Peyer's patch (tissue), 4 donors: ENCODE measurements at regions not wholly inside any gene's neighbourhood (a gene's known extent, or its start where the extent isn't known, plus 50 kb on each side); places are given as distances from the start of the nearest gene placed in this dataset.

Source experiments
- DNase-seq, 3 donors: peaks; one replicate each; pipeline ENCODE4 v3.0.0-alpha.2; 2017 to 2019
- H3K27ac ChIP-seq, 4 donors: fragments of 200-600 bp; sonication (generic); one replicate each; pipeline ENCODE4 v1.5.1; 2016 to 2019
- H3K27me3 ChIP-seq, 2 donors: fragments of 200-600 bp; sonication (generic); one replicate each; pipeline ENCODE4 v1.5.1; 2019
- H3K36me3 ChIP-seq, 3 donors: fragments of 200-600 bp; sonication (generic); one replicate each; pipeline ENCODE4 v1.5.1; 2016 to 2019
- H3K4me1 ChIP-seq, 4 donors: fragments of 200-600 bp; sonication (generic); one replicate each; pipeline ENCODE4 v1.5.1; 2016 to 2019
- H3K4me3 ChIP-seq, 4 donors: fragments of 200-600 bp; sonication (generic); 1 replicate in 3 of 4; 2 replicates in 1 of 4; pipeline ENCODE4 v1.5.1; 2016 to 2019; ENCODE audit warnings: mild to moderate bottlenecking in 1 of 4
- H3K9me3 ChIP-seq, 4 donors: fragments of 200-600 bp; sonication (generic); one replicate each; pipeline ENCODE4 v1.5.1; 2016 to 2019; ENCODE audit warnings: mild to moderate bottlenecking in 1 of 4
- POLR2A ChIP-seq, 2 donors: fragments of 450-650 bp; IDR thresholded peaks; one replicate each; pipeline ENCODE4 v1.5.1; 2017; ENCODE audit warnings: antibody characterized with exemption in 2 of 2, mild to moderate bottlenecking in 2 of 2, moderate library complexity in 2 of 2
- TF ChIP-seq, protein P1 (sequence below), 6 experiments: fragments of 450-650 bp in 4 of 6; fragments of 200-600 bp in 2 of 6; sonication (generic) in 1 of 6; IDR thresholded peaks; one replicate each; pipeline ENCODE4 v1.5.1; 2017 to 2019; ENCODE audit warnings: antibody characterized with exemption in 6 of 6, mild to moderate bottlenecking in 3 of 6, moderate library complexity in 1 of 6

DNA sequence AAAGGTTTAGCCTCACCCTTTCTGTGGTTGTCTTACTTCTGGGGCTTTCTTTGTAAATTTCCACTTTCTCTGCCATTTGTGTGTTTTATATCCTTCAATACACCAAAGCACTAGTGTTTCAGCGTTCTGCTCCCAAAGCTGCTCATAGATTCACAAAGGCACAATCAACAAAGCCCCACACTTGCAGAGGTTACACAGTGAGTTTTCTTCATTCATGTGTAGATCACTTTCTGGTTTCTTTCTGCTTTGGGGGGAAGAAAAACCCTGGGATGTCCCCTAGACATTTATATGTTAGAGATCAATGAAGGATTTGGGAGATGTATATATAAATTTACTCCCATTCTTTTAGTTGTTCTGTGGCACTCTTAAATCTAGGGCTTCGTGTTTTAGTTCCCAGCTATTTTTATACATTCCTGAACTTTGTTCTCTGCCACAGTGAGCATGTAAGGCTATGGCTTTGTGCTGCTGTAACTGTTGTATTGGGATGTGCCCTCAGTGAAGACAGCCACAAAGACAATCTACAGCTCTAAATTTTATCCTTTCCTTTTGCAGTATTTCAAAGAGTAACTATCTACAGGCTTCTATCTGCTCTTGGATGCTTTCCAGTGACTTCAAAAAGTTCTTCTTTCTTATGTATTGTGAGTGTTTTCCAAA, 636.5 kb downstream of the ZBBX start:
- no peak overlapping the region for H3K27ac ChIP-seq

DNA sequence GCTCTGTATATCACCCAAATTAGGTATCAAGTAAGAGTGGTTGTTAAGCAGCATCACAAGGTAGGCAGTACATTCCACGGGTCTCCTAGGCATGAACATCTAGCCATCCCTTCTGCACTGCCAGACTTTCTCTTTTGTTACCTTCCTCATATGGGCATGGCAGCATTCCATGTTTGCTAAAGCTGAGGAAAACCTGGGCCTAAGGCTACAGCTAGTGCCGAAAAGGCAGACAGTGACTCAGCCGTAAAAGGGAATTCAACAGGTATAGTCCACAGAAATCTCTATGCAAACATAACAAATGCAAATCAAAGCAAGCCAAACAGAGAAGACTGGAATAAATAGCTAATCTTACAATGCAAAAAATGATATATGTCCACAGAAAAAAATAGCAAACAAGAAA, 645.4 kb downstream of the ZBBX start:
- no peak for TF ChIP-seq POLR2A (IDR thresholded peaks at IDR 0.05)
- TF ChIP-seq, protein P1, sequence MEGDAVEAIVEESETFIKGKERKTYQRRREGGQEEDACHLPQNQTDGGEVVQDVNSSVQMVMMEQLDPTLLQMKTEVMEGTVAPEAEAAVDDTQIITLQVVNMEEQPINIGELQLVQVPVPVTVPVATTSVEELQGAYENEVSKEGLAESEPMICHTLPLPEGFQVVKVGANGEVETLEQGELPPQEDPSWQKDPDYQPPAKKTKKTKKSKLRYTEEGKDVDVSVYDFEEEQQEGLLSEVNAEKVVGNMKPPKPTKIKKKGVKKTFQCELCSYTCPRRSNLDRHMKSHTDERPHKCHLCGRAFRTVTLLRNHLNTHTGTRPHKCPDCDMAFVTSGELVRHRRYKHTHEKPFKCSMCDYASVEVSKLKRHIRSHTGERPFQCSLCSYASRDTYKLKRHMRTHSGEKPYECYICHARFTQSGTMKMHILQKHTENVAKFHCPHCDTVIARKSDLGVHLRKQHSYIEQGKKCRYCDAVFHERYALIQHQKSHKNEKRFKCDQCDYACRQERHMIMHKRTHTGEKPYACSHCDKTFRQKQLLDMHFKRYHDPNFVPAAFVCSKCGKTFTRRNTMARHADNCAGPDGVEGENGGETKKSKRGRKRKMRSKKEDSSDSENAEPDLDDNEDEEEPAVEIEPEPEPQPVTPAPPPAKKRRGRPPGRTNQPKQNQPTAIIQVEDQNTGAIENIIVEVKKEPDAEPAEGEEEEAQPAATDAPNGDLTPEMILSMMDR (IDR thresholded peaks at IDR 0.05), result no peak
- no peaks in the 10 kb centered on the region for H3K9me3 ChIP-seq
- no peaks in the 10 kb centered on the region for H3K27me3 ChIP-seq
- no peaks in the 10 kb centered on the region for H3K36me3 ChIP-seq
- H3K27ac ChIP-seq, result no peak overlapping the region
- no peak for DNase-seq
- H3K4me3 ChIP-seq, result no peak overlapping the region
- no peaks in the 10 kb centered on the region for H3K4me1 ChIP-seq

More for the DNA sequence above, 636.5 kb downstream of the ZBBX start:
- no peaks in the 10 kb centered on the region for H3K36me3 ChIP-seq
- no peaks in the 10 kb centered on the region for H3K9me3 ChIP-seq
- no peak overlapping the region for H3K4me3 ChIP-seq
- no peaks in the 10 kb centered on the region for H3K4me1 ChIP-seq
- TF ChIP-seq, protein P1 (IDR thresholded peaks at IDR 0.05), result no peak
- no peak for TF ChIP-seq POLR2A (IDR thresholded peaks at IDR 0.05)
- no peaks in the 10 kb centered on the region for H3K27me3 ChIP-seq
- DNase-seq, result no peak

DNA sequence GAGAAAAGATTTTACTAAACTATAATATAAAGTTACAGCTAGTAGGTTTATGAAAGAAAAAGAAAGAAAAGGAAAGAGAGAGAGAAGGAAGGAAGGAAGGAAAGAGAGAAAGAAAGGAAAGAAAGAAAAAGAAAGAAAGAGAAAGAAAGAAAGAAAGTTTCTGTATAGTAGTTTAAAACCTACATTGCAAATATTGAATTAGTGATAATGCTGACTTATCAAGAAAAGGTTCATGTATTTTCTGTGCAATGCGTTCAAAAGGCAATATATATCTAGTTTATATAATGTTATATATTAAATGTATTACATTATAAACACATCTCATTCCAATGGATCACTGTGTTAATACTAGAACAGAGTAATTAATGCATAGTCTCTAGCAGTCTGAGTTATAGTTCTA, 648.4 kb downstream of the ZBBX start:
- Histone ChIP-seq H3K4me1 (no peaks in the 10 kb centered on the region), H3K9me3 (no peaks in the 10 kb centered on the region), H3K4me3 (no peak overlapping the region), H3K36me3 (no peaks in the 10 kb centered on the region), H3K27me3 (no peaks in the 10 kb centered on the region), H3K27ac (no peak overlapping the region)
- TF ChIP-seq, protein P1 (IDR thresholded peaks at IDR 0.05), result no peak
- no peak for TF ChIP-seq POLR2A (IDR thresholded peaks at IDR 0.05)
- no peak for DNase-seq

DNA sequence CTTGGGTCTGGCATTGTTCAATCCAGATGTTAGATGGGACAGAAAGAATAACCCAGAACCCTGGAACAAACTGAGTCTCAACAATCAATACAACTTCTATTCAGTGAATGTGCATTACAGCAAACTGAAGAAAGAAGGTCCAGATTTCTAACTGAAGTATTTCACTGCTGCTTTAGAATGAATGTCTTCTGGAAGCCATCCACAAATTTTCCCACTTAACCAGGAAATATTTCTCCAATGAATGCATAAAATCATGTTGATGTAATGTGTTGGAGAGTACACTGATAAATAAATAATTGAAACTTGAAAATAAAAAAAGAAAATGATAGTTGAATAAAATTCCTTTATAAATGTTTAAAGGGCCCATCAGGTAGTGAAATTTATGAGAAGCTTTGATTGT, 658.6 kb downstream of the ZBBX start:
- DNase-seq, result no peak
- no peak for TF ChIP-seq POLR2A (IDR thresholded peaks at IDR 0.05)
- TF ChIP-seq, protein P1 (IDR thresholded peaks at IDR 0.05), result no peak
- no peak overlapping the region for H3K27ac ChIP-seq
- H3K27me3 ChIP-seq, result no peaks in the 10 kb centered on the region
- H3K36me3 ChIP-seq, result no peaks in the 10 kb centered on the region
- no peaks in the 10 kb centered on the region for H3K4me1 ChIP-seq
- no peak overlapping the region for H3K4me3 ChIP-seq
- no peaks in the 10 kb centered on the region for H3K9me3 ChIP-seq

DNA sequence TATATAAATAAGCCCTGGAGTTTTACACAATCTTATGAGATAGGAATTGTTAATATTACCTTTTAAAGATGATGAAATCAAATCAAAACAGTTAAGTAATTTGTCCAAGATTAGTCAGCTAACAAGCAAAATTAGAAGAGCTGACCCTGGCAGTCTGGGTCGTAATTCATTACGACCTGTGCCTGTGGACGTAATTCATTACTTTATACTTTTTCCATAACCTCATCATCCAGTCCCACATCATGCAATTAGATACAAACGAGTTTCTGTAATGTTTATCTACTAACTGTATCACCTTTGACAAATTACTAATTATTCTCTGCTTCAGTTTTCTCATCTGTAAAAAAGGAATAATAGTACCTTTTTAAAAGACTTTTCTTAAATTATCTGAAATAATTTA, 665.9 kb downstream of the ZBBX start:
- TF ChIP-seq, protein P1 (IDR thresholded peaks at IDR 0.05), result no peak
- no peak for TF ChIP-seq POLR2A (IDR thresholded peaks at IDR 0.05)

DNA sequence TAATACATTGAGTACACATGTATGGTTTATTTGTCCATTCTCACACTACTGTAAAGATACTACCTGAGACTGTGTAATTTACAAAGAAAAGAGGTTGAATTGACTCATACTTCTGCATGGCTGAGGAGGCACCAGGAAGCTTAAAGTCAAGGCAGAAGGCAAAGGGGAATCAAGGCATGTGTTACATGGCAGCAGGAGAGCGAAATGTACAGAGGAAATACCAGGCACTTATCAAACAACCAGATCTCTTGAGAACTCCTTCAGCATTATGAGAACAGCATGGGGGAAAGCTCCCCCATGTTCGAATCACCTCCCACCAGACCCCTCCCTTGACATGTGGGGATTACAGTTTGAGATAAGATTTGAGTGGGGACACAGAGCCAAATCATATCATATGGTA, 666.3 kb downstream of the ZBBX start:
- TF ChIP-seq POLR2A (IDR thresholded peaks at IDR 0.05), result no peak
- TF ChIP-seq, protein P1 (IDR thresholded peaks at IDR 0.05), result no peak
- Histone ChIP-seq H3K4me1 (no peaks in the 10 kb centered on the region), H3K36me3 (no peaks in the 10 kb centered on the region), H3K4me3 (no peak overlapping the region), H3K9me3 (no peaks in the 10 kb centered on the region), H3K27ac (no peak overlapping the region), H3K27me3 (no peaks in the 10 kb centered on the region)
- DNase-seq, result no peak

More for the DNA sequence above, 665.9 kb downstream of the ZBBX start:
- Histone ChIP-seq H3K27me3 (no peaks in the 10 kb centered on the region), H3K36me3 (no peaks in the 10 kb centered on the region), H3K4me1 (no peaks in the 10 kb centered on the region), H3K9me3 (no peaks in the 10 kb centered on the region), H3K4me3 (no peak overlapping the region), H3K27ac (no peak overlapping the region)
- no peak for DNase-seq
